HG02571 (cell line): ENCODE measurements at regions not wholly inside any gene's neighbourhood (a gene's known extent, or its start where the extent isn't known, plus 50 kb on each side); places are given as distances from the start of the nearest gene placed in this dataset.

ENCODE experiments used
- ATAC-seq: cut with Tn5 transposase; IDR thresholded peaks from one replicate; pipeline ENCODE4 v1.9.1; 2021; ENCODE audit warnings: mild to moderate bottlenecking, moderate library complexity; ENCODE audit not compliant: unreplicated experiment

- no peak for ATAC-seq
Measured at GRCh38 chr11:28715726-28716125, 607.5 kb downstream of the METTL15 start.

- no peak for ATAC-seq
Measured at GRCh38 chr11:28713850-28714249, 605.7 kb downstream of the METTL15 start.

GRCh38 chr11:28708075-28708474, 599.9 kb downstream of the METTL15 start:
- no peak for ATAC-seq

GRCh38 chr11:28704801-28705200, 596.6 kb downstream of the METTL15 start:
- no peak for ATAC-seq

GRCh38 chr11:28703371-28703770, 595.2 kb downstream of the METTL15 start:
- ATAC-seq: no peak

GRCh38 chr11:28702871-28703270, 594.7 kb downstream of the METTL15 start:
- ATAC-seq: no peak

- no peak for ATAC-seq
Measured at GRCh38 chr11:28702450-28702790, 594.2 kb downstream of the METTL15 start.

DNA sequence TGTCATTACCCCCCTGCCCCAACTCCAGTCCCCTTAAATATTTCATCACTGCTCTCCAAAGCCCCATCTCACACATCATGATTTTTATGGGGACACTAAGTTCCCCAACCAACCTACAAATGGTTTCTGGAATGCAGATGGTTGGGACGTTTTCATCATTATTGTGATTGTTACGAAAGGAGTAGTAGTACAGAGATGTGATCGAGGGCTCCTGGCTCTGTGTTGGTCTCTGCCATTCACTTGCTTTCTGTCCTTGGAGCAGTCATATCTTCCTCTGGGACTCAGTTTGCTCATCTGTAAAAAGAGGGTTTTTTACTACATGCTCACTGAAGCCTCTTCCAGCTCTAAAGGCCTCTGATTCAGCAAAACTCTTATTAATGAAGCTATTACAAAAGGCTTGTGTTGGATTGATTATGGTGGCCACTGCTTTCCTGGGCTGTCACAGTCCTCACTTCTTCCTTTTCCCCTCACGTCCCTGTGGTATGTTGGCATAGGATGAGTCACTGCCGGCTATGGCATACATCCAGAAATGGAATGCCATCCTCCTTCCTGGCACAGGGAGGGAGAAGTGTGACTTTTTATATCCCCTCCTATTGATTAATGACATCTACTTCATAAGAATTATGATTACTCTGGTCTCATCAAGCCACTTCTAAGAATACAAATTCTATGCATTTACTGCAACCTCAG, 593.7 kb downstream of the METTL15 start:
- no peak for ATAC-seq

DNA sequence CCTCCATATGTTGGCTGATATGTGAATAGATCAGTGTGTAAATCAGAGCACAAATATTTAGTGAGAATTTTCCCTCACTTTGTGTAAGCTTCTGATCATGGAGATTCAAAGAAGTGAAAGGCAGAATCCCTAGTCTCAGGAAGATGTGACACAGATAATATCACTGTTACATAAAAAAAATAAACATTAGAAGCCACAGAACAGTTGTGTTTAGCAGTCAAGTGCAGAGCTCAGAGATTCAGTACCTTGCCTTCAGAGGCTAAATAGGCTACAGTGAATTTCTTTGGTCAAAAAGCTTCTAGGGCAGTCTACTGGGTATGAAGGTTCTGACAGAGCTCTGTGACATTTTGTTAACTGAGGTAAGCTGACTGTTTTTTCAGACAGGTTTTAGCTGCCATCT, 591.5 kb downstream of the METTL15 start:
- ATAC-seq: no peak

GRCh38 chr11:28697920-28698827, 590.0 kb downstream of the METTL15 start:
- no peak for ATAC-seq

DNA sequence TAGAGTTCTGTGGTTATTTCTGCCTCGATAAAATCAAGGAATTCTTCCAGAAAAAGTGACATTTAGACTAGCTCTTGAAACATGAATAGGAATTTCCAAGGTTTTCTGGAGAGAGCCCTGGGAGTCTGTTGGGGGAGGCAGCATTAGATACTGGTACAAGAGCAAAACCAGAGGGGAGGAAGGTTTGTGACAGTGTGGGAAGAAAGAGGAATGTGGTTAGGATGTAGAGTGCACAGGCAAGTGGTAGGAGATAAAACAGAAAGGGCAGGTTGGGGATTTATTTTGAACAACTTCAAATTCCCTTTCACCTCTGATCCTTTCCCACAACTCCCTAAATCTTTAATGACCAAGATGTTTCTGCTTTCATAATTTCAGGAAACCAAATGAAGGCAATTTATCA, 588.4 kb downstream of the METTL15 start:
- no peak for ATAC-seq

DNA sequence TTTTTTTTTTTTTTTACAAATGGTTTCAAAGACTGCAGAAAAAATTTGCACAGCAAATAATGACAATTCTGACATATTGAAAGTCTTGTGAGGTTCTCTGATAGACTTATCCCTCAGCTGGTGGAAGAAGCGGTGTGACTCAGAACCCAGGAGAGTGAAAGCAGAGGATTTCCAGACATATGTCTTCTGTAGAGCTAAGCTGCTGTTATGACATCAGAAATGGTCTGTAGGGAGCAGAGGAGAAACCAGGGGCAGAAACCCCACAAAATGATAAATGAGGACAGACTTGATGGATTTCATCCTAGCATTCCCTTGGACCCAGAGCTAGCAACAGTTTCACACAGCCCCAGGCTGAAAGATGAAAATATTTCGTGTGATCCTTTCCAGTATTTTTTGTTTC, 582.6 kb downstream of the METTL15 start:
- no peak for ATAC-seq

GRCh38 chr11:28684011-28684586, 575.9 kb downstream of the METTL15 start:
- ATAC-seq: no peak

- ATAC-seq: no peak
Measured at GRCh38 chr11:28679795-28680468, 571.7 kb downstream of the METTL15 start.

GRCh38 chr11:28677721-28678120, 569.5 kb downstream of the METTL15 start:
- no peak for ATAC-seq

GRCh38 chr11:28675183-28675582, 567.0 kb downstream of the METTL15 start:
- no peak for ATAC-seq

DNA sequence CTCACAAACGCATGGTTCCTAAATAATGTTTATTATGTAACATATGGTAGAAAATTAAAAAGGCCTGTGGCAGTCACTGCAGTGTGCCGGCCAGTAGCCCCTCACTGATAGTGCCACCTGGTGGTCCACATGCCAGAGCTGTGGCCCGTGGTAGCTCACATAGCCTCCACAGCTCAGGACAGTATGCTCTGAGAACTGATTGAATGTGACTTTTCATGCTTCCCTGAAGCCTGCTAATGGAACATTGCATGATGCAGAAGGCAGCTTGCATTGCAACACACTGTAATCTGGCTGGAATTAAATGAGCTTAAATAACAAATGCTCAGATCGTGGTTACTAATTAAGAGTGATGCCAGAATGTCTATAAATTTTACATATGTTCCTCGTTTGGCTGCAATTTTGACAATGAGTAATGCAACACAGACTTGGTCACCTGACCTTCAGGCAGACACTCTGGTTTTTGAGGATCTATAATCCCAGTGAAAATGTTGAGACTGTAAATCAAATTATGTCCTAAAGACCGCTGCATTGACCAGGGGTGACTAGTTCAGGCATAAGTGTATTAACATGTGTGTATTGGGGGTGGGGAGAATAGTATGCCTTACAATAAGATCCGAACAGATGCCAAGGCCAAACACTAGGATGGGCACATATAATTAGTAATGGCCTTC, 566.4 kb downstream of the METTL15 start:
- ATAC-seq: no peak

DNA sequence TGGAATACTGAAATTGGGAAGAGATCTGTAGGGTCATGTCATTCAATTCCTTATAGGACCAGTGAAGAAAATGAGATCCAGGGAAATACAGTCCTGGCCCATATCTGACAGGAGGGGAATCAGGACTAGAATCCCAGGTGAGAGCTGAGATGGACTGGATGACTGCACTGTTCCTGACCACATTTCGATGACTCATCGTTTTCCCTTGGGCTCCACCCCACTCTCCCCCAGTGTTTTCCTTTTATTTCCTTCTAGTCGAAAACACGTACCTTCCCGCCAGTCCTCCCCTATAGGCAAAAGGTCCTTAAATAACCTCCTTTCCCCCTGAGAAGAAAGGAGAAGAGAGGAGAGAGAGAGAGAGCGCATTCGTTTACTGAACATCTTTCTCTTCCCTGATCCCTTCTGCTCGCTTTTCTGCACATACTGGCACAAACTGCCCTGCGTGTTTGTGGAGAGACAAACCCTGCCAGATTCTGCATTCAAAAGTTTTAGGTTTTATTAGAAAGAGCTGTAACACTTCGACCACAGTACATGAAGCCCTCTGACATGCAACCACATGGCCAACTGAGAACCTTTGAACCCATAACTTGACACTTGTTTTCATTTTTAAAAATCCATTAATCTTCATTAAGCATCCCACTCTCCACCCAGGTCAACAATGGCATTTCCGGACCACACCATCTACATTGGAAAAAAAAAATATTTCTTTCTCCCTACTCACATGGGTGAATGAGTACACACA, 565.7 kb downstream of the METTL15 start:
- ATAC-seq: no peak

DNA sequence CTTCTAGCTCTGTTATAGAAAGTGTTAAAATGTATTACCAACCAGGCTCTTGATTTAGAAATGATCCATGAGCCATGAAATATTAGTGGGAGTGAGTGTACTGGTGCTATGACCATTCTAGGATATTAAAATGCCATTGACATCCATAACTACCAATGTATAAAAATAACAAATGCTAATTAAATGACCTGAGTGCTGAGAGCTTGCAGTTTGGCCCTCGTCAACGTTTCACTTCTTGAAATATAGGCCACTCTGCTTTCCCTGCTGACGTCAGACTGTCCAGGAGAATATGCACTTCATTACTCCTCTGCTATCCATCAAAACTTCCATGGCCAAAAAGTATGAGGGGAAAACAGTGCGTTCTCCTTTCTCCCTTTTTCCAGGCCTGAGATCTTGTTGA, 563.1 kb downstream of the METTL15 start:
- ATAC-seq: no peak

DNA sequence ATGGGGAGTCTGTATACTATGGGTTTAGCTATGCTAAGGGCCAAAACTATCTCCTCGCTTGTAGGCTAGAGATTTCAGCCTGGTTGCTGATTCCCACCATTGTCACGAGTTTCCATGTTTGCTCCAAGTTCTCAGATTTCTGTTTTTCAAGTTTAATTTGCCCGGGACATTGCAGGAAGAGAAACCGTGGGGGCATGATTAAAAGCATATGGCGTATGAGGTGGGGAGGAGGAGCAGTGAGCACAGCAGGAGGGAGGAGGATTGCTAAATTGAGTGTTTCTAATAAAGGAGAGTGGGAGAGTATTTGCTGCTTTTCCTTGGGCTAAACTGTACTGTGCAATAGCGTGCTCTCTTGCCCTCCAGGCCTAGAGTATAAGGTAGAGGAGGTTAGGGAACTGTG, 558.4 kb downstream of the METTL15 start:
- ATAC-seq: no peak
